ENCODE measurements at regions not wholly inside any gene's neighbourhood (a gene's known extent, or its start where the extent isn't known, plus 50 kb on each side); places are given as distances from the start of the nearest gene placed in this dataset.
"Not testable (repeated sequence)": the region's sequence is repeated elsewhere in the genome, so short reads cannot be mapped to it uniquely, and the experiment has no call there.

DNA sequence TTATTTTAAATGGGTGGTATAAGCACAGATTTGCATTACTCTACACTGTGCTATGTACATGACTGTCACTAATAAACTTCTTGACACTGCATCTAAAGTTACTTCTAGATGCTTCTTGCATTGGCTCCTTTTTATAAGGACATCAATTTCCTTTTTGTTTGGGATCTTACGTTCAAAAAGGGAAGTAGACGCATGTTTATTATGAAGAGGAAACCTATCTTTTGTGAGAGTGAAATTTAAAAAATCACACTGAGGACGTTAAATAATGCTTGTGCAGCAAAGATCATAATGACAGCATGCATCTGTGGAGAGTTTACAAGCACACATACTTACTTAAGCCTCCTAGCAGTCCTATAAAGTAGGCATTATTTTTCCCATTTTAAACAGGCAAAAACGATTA, 479.5 kb downstream of the CD83 start:
- Mint-ChIP-seq H3K9me3 (no peaks in the 10 kb centered on the region), H3K27ac (no peak overlapping the region), H3K4me3 (no peak overlapping the region), H3K27me3 (ENCODE audit: low read depth) (peaks cover 16% of the 10 kb centered on the region), H3K36me3 (no peaks in the 10 kb centered on the region), H3K4me1 (no peaks in the 10 kb centered on the region)
- DNase-seq (ENCODE audit: low spot score in 2 of 2, unreplicated experiment in 2 of 2), result no peak
- TF ChIP-seq, protein P1, sequence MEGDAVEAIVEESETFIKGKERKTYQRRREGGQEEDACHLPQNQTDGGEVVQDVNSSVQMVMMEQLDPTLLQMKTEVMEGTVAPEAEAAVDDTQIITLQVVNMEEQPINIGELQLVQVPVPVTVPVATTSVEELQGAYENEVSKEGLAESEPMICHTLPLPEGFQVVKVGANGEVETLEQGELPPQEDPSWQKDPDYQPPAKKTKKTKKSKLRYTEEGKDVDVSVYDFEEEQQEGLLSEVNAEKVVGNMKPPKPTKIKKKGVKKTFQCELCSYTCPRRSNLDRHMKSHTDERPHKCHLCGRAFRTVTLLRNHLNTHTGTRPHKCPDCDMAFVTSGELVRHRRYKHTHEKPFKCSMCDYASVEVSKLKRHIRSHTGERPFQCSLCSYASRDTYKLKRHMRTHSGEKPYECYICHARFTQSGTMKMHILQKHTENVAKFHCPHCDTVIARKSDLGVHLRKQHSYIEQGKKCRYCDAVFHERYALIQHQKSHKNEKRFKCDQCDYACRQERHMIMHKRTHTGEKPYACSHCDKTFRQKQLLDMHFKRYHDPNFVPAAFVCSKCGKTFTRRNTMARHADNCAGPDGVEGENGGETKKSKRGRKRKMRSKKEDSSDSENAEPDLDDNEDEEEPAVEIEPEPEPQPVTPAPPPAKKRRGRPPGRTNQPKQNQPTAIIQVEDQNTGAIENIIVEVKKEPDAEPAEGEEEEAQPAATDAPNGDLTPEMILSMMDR (IDR thresholded peaks at IDR 0.05; ENCODE audit: unreplicated experiment), result no peak

GRCh38 chr6:14598017-14598864, 480.7 kb downstream of the CD83 start:
- Mint-ChIP-seq H3K27me3 (ENCODE audit: low read depth) (peaks cover 18% of the 10 kb centered on the region), H3K36me3 (no peaks in the 10 kb centered on the region), H3K4me3 (no peak overlapping the region), H3K9me3 (no peaks in the 10 kb centered on the region), H3K27ac (no peak overlapping the region), H3K4me1 (no peaks in the 10 kb centered on the region)
- TF ChIP-seq, protein P1 (IDR thresholded peaks at IDR 0.05; ENCODE audit: unreplicated experiment), result no peak
- DNase-seq (ENCODE audit: low spot score in 2 of 2, unreplicated experiment in 2 of 2), result no peak

DNA sequence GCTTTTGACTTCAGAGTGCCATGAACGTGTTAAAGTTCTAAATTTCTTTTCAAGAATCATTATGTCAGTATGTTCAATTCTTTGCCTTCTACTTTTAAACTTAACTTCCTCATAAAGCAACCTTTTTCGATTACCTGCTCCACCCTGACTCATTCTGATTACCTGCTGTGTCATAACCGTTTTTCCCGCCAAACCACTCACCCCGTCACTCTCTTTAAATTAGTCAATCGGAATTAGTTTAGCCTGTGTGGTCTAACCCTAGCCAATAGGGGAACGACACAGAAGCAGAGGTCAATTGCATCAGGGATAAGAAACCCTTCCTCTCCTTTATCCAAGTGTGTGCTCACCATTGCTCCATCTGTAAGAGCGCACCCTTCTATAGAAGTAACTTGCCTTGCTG, 482.7 kb downstream of the CD83 start:
- peaks cover 18% of the 10 kb centered on the region for H3K27me3 Mint-ChIP-seq (ENCODE audit: low read depth)
- H3K36me3 Mint-ChIP-seq; DNase-seq (ENCODE audit: low spot score in 2 of 2, unreplicated experiment in 2 of 2); H3K27ac Mint-ChIP-seq; H3K9me3 Mint-ChIP-seq; H3K4me3 Mint-ChIP-seq; H3K4me1 Mint-ChIP-seq: not testable (repeated sequence)

GRCh38 chr6:14601490-14601889, 483.9 kb downstream of the CD83 start:
- H3K9me3 Mint-ChIP-seq, result no peaks in the 10 kb centered on the region
- no peak for DNase-seq (ENCODE audit: low spot score in 2 of 2, unreplicated experiment in 2 of 2)
- no peaks in the 10 kb centered on the region for H3K4me1 Mint-ChIP-seq
- H3K36me3 Mint-ChIP-seq, result no peaks in the 10 kb centered on the region
- H3K4me3 Mint-ChIP-seq, result no peak overlapping the region
- peaks cover 18% of the 10 kb centered on the region for H3K27me3 Mint-ChIP-seq (ENCODE audit: low read depth)
- TF ChIP-seq, protein P1 (IDR thresholded peaks at IDR 0.05; ENCODE audit: unreplicated experiment), result no peak
- no peak overlapping the region for H3K27ac Mint-ChIP-seq

DNA sequence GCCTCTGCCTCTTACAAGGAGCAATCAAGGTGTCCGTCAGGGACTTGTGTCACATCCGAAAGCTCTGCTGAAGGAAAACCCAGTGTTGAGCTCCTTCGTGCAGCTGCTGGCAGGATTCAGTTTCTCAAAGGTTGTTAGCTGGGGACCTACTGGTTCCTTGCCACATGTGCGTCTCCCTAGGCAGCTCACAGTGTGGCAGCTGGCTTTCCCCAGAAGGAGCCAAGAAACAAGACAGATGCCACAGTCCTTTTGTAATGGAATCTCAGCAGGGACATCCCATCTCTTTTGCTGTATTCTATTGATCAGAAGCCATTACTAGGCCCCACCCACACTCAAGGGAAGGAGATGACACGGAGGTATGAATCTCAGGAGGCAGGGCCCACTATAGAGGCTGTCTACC, 488.8 kb downstream of the CD83 start:
- DNase-seq (ENCODE audit: low spot score in 2 of 2, unreplicated experiment in 2 of 2), result no peak
- H3K36me3 Mint-ChIP-seq, result no peaks in the 10 kb centered on the region
- no peaks in the 10 kb centered on the region for H3K4me1 Mint-ChIP-seq
- peaks cover 8% of the 10 kb centered on the region for H3K9me3 Mint-ChIP-seq
- no peak overlapping the region for H3K4me3 Mint-ChIP-seq
- H3K27ac Mint-ChIP-seq, result no peak overlapping the region
- H3K27me3 Mint-ChIP-seq (ENCODE audit: low read depth), result peaks cover 9% of the 10 kb centered on the region
- TF ChIP-seq, protein P1 (IDR thresholded peaks at IDR 0.05; ENCODE audit: unreplicated experiment), result no peak

GRCh38 chr6:14610141-14610540, 492.6 kb downstream of the CD83 start:
- Mint-ChIP-seq H3K4me3 (no peak overlapping the region), H3K27me3 (ENCODE audit: low read depth) (peaks cover 9% of the 10 kb centered on the region), H3K4me1 (no peaks in the 10 kb centered on the region), H3K9me3 (peaks cover 9% of the 10 kb centered on the region), H3K27ac (no peak overlapping the region), H3K36me3 (no peaks in the 10 kb centered on the region)
- DNase-seq (ENCODE audit: low spot score in 2 of 2, unreplicated experiment in 2 of 2), result no peak
- TF ChIP-seq, protein P1 (IDR thresholded peaks at IDR 0.05; ENCODE audit: unreplicated experiment), result no peak
